Omental fat pad (tissue), 3 donors: ENCODE measurements at regions not wholly inside any gene's neighbourhood (a gene's known extent, or its start where the extent isn't known, plus 50 kb on each side); places are given as distances from the start of the nearest gene placed in this dataset.

ENCODE experiments used
- ATAC-seq: fragments of 150-250 bp; one replicate; pipeline ENCODE4 v1.9.1; 2016; ENCODE audit warnings: mild to moderate bottlenecking, moderate library complexity; ENCODE audit not compliant: low FRiP score
- DNase-seq: peaks from one replicate; pipeline ENCODE4 v3.0.0-alpha.2; 2019; ENCODE audit warnings: low spot score
- CTCF ChIP-seq, 3 donors: fragments of 450-650 bp; IDR thresholded peaks; one replicate each; pipeline ENCODE4 v1.5.1; 2016 to 2017; ENCODE audit warnings: antibody characterized with exemption in 3 of 3, mild to moderate bottlenecking in 3 of 3, moderate library complexity in 2 of 3

- DNase-seq (no peak), ATAC-seq (no peak)
- no peak for TF ChIP-seq CTCF (IDR thresholded peaks at IDR 0.05)
Measured at GRCh38 chr4:154958121-154958520, 177.0 kb downstream of the RBM46 start.

DNA sequence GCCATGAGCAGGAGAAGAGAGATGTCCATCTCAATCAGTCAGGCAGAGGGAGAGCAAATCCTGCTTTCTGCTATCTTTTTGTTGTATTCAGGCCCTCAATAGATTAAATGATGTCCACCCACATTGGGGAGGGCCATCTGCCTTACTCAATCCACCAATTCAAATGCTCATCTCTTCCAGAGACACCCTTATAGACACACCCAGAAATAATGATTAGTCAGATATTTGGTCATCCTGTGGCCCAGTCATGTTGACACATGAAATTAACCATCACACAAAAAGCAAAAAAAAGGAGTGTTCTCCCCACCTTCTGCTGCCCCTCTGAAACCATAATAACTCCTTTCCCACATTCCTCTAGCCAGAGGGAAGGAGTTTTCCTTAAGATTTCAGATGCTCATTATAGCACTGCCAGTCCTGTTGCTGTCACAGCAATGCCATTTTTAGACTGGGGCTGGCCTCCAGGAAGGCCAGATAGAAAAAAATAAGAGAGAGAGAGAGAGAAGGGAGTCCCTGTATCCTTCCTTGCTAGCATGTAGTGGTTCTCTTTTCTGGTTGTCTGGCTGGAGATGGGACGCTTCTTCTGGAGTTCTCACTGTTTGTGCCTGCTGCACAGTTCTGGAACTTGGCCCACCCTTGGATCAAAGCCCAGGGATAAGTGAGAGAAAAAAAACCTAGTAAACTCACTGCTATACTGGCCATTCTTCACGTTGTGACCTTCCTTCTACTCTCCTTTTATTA lies 177.7 kb downstream of the RBM46 start:
- no peak for TF ChIP-seq CTCF (IDR thresholded peaks at IDR 0.05)
- ATAC-seq (no peak), DNase-seq (no peak)

DNA sequence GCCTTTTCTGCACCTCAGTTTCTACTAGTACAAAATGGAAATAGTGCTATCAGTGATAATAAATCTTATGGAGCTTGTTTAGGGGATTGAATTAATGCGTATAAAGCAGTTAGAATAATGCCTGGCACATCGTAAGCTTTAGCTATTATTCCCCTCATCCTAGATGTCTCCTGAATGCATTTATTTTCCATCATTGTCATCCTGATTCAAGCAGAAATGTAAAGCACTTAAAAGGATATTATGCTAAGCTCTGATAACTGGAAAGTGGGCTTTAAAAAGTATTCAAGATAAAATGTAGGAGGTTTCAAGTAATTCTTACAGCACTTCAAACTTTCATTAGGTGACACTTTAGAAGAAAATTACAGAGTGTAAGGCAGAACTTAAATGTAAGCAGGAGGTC lies 178.7 kb downstream of the RBM46 start:
- TF ChIP-seq CTCF (IDR thresholded peaks at IDR 0.05) = no peak

GRCh38 chr4:154960476-154960875 lies 179.4 kb downstream of the RBM46 start:
- DNase-seq = no peak

More for the DNA sequence above, 178.7 kb downstream of the RBM46 start:
- no peak for DNase-seq
- no peak for ATAC-seq

DNA sequence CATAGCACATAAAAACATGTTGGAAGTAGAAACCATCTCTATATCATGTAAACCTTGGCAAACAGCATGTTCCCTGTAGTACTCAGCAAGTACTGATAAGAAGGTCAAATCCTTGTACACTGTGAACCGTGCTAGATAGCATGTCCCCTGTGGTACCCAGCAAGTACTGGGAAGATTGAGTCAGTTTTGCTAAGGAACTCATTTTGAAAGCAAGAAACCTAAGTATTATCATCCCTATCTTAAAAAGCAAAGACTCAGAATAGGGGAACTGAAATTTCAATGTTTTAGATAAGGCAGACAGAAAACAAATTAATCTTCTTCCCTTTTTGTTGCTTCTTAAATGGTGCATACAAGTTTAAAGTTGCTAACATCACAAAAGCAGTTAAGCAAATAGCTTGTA lies 180.2 kb downstream of the RBM46 start:
- TF ChIP-seq CTCF (IDR thresholded peaks at IDR 0.05) = no peak
- ATAC-seq = no peak
- DNase-seq = no peak

More at GRCh38 chr4:154960476-154960875, 179.4 kb downstream of the RBM46 start:
- ATAC-seq = no peak
- TF ChIP-seq CTCF (IDR thresholded peaks at IDR 0.05) = no peak

DNA sequence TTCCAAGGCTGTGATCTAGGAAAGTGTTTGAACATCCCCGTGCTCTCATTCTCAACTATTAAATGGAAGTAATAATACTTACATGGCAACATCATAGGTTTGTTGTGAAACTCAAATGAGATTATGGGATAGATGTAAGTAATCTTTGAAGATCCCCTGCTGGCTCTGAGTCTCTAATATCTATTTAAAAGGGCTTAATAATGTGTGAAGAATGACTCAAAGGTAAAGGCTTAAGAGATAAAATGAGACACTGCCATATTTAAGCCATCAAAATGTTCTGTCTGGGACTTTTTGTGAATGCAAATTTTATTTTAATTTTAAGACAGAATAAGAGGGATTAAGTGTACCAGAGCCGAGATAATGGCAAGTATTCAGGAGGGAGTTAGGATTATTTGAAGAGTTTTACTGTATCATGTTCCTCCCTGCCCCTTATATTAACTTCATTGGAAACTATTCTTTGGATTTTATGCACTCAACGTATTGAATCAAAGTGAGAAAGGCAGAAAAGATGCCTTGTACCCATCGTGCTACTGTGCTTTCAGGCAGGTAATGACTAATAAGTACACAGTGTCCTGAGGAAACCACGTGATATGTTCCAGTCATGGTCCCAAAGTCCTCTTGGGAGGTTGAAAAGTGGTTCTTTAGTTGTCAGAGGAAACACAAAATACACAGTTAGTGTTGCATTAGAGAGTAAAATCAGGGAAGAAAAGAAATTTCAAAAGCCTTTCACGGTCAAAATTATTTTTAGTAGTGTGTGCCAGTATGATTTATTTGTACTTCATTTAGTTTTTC lies 192.4 kb downstream of the RBM46 start:
- ATAC-seq = no peak
- DNase-seq = no peak
- no peak for TF ChIP-seq CTCF (IDR thresholded peaks at IDR 0.05)
